HFFc6 (cell line): ENCODE measurements at regions not wholly inside any gene's neighbourhood (a gene's known extent, or its start where the extent isn't known, plus 50 kb on each side); places are given as distances from the start of the nearest gene placed in this dataset.

Source experiments
- DNase-seq: peaks from one replicate; pipeline ENCODE4 v3.0.0-alpha.2; 2018
- H3K27ac Mint-ChIP-seq: 2 replicates; pipeline ENCODE4 v1.8.0; 2020; ENCODE audit warnings: mild to moderate bottlenecking, mixed read lengths
- H3K27me3 Mint-ChIP-seq: 2 replicates; pipeline ENCODE4 v1.8.0; 2021; ENCODE audit warnings: mild to moderate bottlenecking, moderate library complexity, mixed read lengths; ENCODE audit not compliant: insufficient read depth
- H3K36me3 Mint-ChIP-seq: 2 replicates; pipeline ENCODE4 v1.8.0; 2021; ENCODE audit warnings: low read depth, mixed read lengths
- H3K4me1 Mint-ChIP-seq: 2 replicates; pipeline ENCODE4 v1.8.0; 2020; ENCODE audit warnings: low read depth, mixed read lengths
- H3K4me3 Mint-ChIP-seq: 2 replicates; pipeline ENCODE4 v1.8.0; 2020; ENCODE audit warnings: mild to moderate bottlenecking, moderate library complexity, mixed read lengths
- H3K9me3 Mint-ChIP-seq: 2 replicates; pipeline ENCODE4 v1.8.0; 2020; ENCODE audit warnings: mild to moderate bottlenecking, mixed read lengths
- CTCF ChIP-seq: fragments of 200-600 bp; sonication (generic); IDR thresholded peaks from 2 replicates; pipeline ENCODE4 v1.5.0; 2021; ENCODE audit warnings: antibody characterized with exemption, mild to moderate bottlenecking

DNA sequence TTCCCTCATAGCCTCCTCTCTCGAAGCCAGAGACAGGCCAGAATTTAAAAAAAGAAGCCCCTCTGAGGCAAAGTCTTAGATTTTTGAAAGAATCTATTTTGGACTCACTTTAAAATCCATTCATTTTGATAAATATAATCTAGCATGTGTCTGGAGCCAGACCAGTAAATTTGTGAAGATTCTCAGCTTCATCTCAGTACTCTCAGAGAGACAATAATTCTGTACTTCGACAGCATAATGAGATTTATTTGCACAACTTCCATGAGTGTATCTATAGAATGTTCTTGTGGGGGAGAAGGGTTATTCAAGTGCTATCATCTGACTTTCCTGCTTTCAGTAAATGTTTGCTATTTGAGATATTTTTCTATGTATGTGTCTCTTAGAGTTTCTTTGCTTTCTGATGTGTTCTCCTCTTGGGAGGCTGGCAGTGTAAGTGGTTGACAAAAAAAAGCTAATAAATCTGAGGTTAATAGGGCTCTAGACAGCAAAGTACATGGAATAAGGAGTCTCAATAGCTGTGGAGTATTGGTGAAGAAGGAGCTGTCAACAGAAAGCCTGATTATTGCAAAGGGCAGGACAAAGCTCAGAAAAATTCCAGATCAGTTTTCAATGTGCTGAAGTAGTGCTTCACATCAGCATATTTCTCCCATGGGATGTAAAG, 223.0 kb downstream of the PTBP2 start:
- no peaks in the 10 kb centered on the region for H3K9me3 Mint-ChIP-seq
- peaks cover 2% of the 10 kb centered on the region for H3K27me3 Mint-ChIP-seq
- no peak for TF ChIP-seq CTCF
- no peaks in the 10 kb centered on the region for H3K4me1 Mint-ChIP-seq
- H3K4me3 Mint-ChIP-seq, result no peak overlapping the region
- no peaks in the 10 kb centered on the region for H3K36me3 Mint-ChIP-seq
- no peak for DNase-seq
- no peak overlapping the region for H3K27ac Mint-ChIP-seq

- no peak for TF ChIP-seq CTCF
- Mint-ChIP-seq H3K27me3 (peaks cover 5% of the 10 kb centered on the region), H3K27ac (no peak overlapping the region), H3K36me3 (no peaks in the 10 kb centered on the region), H3K4me1 (no peaks in the 10 kb centered on the region), H3K4me3 (no peak overlapping the region), H3K9me3 (no peaks in the 10 kb centered on the region)
- no peak for DNase-seq
Observed at GRCh38 chr1:96945509-96946084, 224.0 kb downstream of the PTBP2 start.

- Mint-ChIP-seq H3K27me3 (peaks cover 4% of the 10 kb centered on the region), H3K36me3 (no peaks in the 10 kb centered on the region), H3K4me3 (no peak overlapping the region), H3K27ac (no peak overlapping the region), H3K4me1 (no peaks in the 10 kb centered on the region), H3K9me3 (no peaks in the 10 kb centered on the region)
- no peak for TF ChIP-seq CTCF
- DNase-seq, result no peak
Observed at GRCh38 chr1:96955307-96956012, 233.9 kb downstream of the PTBP2 start.

- H3K4me3 Mint-ChIP-seq, result no peak overlapping the region
- no peaks in the 10 kb centered on the region for H3K27me3 Mint-ChIP-seq
- no peak for TF ChIP-seq CTCF
- H3K4me1 Mint-ChIP-seq, result peaks cover 3% of the 10 kb centered on the region
- DNase-seq, result no peak
- H3K9me3 Mint-ChIP-seq, result no peaks in the 10 kb centered on the region
- no peak overlapping the region for H3K27ac Mint-ChIP-seq
- H3K36me3 Mint-ChIP-seq, result no peaks in the 10 kb centered on the region
Observed at GRCh38 chr1:96962216-96962615, 240.6 kb downstream of the PTBP2 start.

GRCh38 chr1:96962751-96963211, 241.2 kb downstream of the PTBP2 start:
- H3K27ac Mint-ChIP-seq, result no peak overlapping the region
- TF ChIP-seq CTCF, result no peak
- H3K4me1 Mint-ChIP-seq, result peaks cover 6% of the 10 kb centered on the region
- no peaks in the 10 kb centered on the region for H3K9me3 Mint-ChIP-seq
- H3K27me3 Mint-ChIP-seq, result no peaks in the 10 kb centered on the region
- H3K4me3 Mint-ChIP-seq, result no peak overlapping the region
- DNase-seq, result no peak
- no peaks in the 10 kb centered on the region for H3K36me3 Mint-ChIP-seq
